HEK293 (cell line): ENCODE measurements at regions not wholly inside any gene's neighbourhood (a gene's known extent, or its start where the extent isn't known, plus 50 kb on each side); places are given as distances from the start of the nearest gene placed in this dataset.
"Not testable (repeated sequence)": the region's sequence is repeated elsewhere in the genome, so short reads cannot be mapped to it uniquely, and the experiment has no call there.

ENCODE experiments used
- CTCF ChIA-PET: fragments of 350-600 bp; formaldehyde crosslinking; extraction: SDS; loops from one replicate; lab custom pipeline; 2021; ENCODE audit warnings: antibody characterized with exemption; lab: Yijun Ruan, JAX
- POLR2A ChIA-PET: fragments of 300-600 bp; formaldehyde crosslinking; extraction: SDS; loops from one replicate; lab custom pipeline; 2020; ENCODE audit warnings: antibody characterized with exemption, inconsistent platforms; lab: Yijun Ruan, JAX
- H3K27ac ChIP-seq: fragments of 200-500 bp; sonication (Bioruptor generic); 2 replicates; pipeline ENCODE4 v1.5.1; 2014; ENCODE audit warnings: low read depth, low read length, control low read depth, inconsistent platforms; ENCODE audit errors: extremely low read depth
- H3K36me3 ChIP-seq, 2 experiments: fragments of 200-500 bp in 1 of 2; sonication (Bioruptor generic) in 1 of 2; 1 replicate in 1 of 2; 2 replicates in 1 of 2; pipeline ENCODE4 v1.5.1; 2014 to 2017; ENCODE audit warnings: inconsistent platforms in 2 of 2, low read length in 2 of 2; ENCODE audit not compliant: control insufficient read depth in 2 of 2, insufficient read depth in 1 of 2
- H3K4me1 ChIP-seq: fragments of 200-500 bp; sonication (Bioruptor generic); 2 replicates; pipeline ENCODE4 v1.5.1; 2014; ENCODE audit warnings: mild to moderate bottlenecking, low read length, inconsistent platforms; ENCODE audit not compliant: control insufficient read depth, insufficient read depth
- H3K4me3 ChIP-seq: 2 replicates; pipeline ENCODE4 v1.5.1; 2011; ENCODE audit warnings: low read depth, mild to moderate bottlenecking, control low read depth, low read length, moderate library complexity
- H3K9me3 ChIP-seq: fragments of 200-500 bp; sonication (Bioruptor generic); 2 replicates; pipeline ENCODE4 v1.5.1; 2014; ENCODE audit warnings: low read depth, low read length, inconsistent platforms; ENCODE audit not compliant: control insufficient read depth, insufficient read depth
- KLF1 ChIP-seq: fragments of 450-650 bp; formaldehyde crosslinking; IDR thresholded peaks from 2 replicates; pipeline ENCODE4 v1.5.1; 2016; ENCODE audit warnings: missing biosample characterization, missing genetic modification characterization
- MEIS1 ChIP-seq: sonication (generic); formaldehyde crosslinking; IDR thresholded peaks from 2 replicates; pipeline ENCODE4 v1.8.1; 2022; ENCODE audit warnings: missing genetic modification reagents, mild to moderate bottlenecking, borderline replicate concordance
- REPIN1 ChIP-seq: fragments of 450-650 bp; formaldehyde crosslinking; IDR thresholded peaks from 2 replicates; pipeline ENCODE4 v1.5.1; 2017; ENCODE audit warnings: missing biosample characterization, missing genetic modification characterization, low read depth
- ZBTB48 ChIP-seq: fragments of 450-650 bp; formaldehyde crosslinking; IDR thresholded peaks from 2 replicates; pipeline ENCODE4 v1.5.1; 2016; ENCODE audit warnings: missing biosample characterization, missing genetic modification characterization
- ZNF248 ChIP-seq: fragments of 450-650 bp; formaldehyde crosslinking; IDR thresholded peaks from 2 replicates; pipeline ENCODE4 v1.5.1; 2017; ENCODE audit warnings: missing biosample characterization, missing genetic modification characterization
- ZNF521 ChIP-seq: fragments of 450-650 bp; formaldehyde crosslinking; IDR thresholded peaks from 2 replicates; pipeline ENCODE4 v1.5.1; 2017; ENCODE audit warnings: missing biosample characterization, mild to moderate bottlenecking, missing genetic modification characterization
- ZNF747 ChIP-seq: fragments of 450-650 bp; formaldehyde crosslinking; IDR thresholded peaks from 2 replicates; pipeline ENCODE4 v1.5.1; 2016; ENCODE audit warnings: missing biosample characterization, missing genetic modification characterization
- ZNF830 ChIP-seq: fragments of 450-650 bp; IDR thresholded peaks from 2 replicates; pipeline ENCODE4 v1.5.0; 2018; ENCODE audit warnings: missing biosample characterization, missing genetic modification characterization, low read depth, mild to moderate bottlenecking, moderate library complexity
- ZXDB ChIP-seq: fragments of 450-650 bp; formaldehyde crosslinking; IDR thresholded peaks from 2 replicates; pipeline ENCODE4 v1.5.1; 2016; ENCODE audit warnings: missing biosample characterization, missing genetic modification characterization
- TF ChIP-seq, protein P1 (sequence below): fragments of 450-650 bp; formaldehyde crosslinking; IDR thresholded peaks from 2 replicates; pipeline ENCODE4 v1.5.0; 2017; ENCODE audit warnings: missing biosample characterization, missing genetic modification characterization, borderline replicate concordance
- TF ChIP-seq, protein P2 (sequence below): fragments of 450-650 bp; formaldehyde crosslinking; IDR thresholded peaks from 2 replicates; pipeline ENCODE4 v1.5.1; 2016; ENCODE audit warnings: missing biosample characterization, missing genetic modification characterization, borderline replicate concordance
- TF ChIP-seq, protein P3 (sequence below): fragments of 450-650 bp; formaldehyde crosslinking; IDR thresholded peaks from 2 replicates; pipeline ENCODE4 v1.5.1; 2016; ENCODE audit warnings: missing biosample characterization, missing genetic modification characterization
- TF ChIP-seq, protein P4 (sequence below): fragments of 450-650 bp; formaldehyde crosslinking; IDR thresholded peaks from 2 replicates; pipeline ENCODE4 v1.5.1; 2017; ENCODE audit warnings: missing biosample characterization, missing genetic modification characterization
- TF ChIP-seq, protein P5 (sequence below): fragments of 450-650 bp; formaldehyde crosslinking; IDR thresholded peaks from 2 replicates; pipeline ENCODE4 v1.5.1; 2016; ENCODE audit warnings: missing biosample characterization, missing genetic modification characterization
- TF ChIP-seq, protein P6 (sequence below): fragments of 450-650 bp; formaldehyde crosslinking; IDR thresholded peaks from 2 replicates; pipeline ENCODE4 v1.5.1; 2016; ENCODE audit warnings: missing biosample characterization, missing genetic modification characterization

DNA sequence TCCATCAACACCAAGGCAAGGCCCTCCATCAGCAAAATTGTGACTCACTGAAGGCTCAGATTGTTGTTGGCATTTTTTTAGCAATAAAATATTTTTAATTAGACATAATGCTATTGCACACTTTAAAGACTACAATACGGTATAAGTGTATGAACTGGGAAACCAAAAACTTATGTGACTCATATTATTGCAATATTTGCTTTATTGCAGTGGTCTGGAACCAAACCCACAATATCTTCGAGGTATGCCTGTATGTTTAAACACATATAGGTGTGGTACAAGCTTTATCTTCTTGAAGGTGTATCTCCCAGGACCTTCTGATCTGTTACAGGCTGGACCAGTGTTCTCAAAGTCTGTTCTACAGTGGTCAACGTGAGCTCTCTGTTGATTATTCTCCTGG lies 142.3 kb upstream of the FNDC3A start (continued):
- TF ChIP-seq, protein P1, sequence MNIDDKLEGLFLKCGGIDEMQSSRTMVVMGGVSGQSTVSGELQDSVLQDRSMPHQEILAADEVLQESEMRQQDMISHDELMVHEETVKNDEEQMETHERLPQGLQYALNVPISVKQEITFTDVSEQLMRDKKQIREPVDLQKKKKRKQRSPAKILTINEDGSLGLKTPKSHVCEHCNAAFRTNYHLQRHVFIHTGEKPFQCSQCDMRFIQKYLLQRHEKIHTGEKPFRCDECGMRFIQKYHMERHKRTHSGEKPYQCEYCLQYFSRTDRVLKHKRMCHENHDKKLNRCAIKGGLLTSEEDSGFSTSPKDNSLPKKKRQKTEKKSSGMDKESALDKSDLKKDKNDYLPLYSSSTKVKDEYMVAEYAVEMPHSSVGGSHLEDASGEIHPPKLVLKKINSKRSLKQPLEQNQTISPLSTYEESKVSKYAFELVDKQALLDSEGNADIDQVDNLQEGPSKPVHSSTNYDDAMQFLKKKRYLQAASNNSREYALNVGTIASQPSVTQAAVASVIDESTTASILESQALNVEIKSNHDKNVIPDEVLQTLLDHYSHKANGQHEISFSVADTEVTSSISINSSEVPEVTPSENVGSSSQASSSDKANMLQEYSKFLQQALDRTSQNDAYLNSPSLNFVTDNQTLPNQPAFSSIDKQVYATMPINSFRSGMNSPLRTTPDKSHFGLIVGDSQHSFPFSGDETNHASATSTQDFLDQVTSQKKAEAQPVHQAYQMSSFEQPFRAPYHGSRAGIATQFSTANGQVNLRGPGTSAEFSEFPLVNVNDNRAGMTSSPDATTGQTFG (tag by site-specific recombination) = no peak
- no peak for TF ChIP-seq ZNF747
- TF ChIP-seq, protein P2, sequence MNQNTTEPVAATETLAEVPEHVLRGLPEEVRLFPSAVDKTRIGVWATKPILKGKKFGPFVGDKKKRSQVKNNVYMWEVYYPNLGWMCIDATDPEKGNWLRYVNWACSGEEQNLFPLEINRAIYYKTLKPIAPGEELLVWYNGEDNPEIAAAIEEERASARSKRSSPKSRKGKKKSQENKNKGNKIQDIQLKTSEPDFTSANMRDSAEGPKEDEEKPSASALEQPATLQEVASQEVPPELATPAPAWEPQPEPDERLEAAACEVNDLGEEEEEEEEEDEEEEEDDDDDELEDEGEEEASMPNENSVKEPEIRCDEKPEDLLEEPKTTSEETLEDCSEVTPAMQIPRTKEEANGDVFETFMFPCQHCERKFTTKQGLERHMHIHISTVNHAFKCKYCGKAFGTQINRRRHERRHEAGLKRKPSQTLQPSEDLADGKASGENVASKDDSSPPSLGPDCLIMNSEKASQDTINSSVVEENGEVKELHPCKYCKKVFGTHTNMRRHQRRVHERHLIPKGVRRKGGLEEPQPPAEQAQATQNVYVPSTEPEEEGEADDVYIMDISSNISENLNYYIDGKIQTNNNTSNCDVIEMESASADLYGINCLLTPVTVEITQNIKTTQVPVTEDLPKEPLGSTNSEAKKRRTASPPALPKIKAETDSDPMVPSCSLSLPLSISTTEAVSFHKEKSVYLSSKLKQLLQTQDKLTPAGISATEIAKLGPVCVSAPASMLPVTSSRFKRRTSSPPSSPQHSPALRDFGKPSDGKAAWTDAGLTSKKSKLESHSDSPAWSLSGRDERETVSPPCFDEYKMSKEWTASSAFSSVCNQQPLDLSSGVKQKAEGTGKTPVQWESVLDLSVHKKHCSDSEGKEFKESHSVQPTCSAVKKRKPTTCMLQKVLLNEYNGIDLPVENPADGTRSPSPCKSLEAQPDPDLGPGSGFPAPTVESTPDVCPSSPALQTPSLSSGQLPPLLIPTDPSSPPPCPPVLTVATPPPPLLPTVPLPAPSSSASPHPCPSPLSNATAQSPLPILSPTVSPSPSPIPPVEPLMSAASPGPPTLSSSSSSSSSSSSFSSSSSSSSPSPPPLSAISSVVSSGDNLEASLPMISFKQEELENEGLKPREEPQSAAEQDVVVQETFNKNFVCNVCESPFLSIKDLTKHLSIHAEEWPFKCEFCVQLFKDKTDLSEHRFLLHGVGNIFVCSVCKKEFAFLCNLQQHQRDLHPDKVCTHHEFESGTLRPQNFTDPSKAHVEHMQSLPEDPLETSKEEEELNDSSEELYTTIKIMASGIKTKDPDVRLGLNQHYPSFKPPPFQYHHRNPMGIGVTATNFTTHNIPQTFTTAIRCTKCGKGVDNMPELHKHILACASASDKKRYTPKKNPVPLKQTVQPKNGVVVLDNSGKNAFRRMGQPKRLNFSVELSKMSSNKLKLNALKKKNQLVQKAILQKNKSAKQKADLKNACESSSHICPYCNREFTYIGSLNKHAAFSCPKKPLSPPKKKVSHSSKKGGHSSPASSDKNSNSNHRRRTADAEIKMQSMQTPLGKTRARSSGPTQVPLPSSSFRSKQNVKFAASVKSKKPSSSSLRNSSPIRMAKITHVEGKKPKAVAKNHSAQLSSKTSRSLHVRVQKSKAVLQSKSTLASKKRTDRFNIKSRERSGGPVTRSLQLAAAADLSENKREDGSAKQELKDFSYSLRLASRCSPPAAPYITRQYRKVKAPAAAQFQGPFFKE = no peak
- TF ChIP-seq, protein P3, sequence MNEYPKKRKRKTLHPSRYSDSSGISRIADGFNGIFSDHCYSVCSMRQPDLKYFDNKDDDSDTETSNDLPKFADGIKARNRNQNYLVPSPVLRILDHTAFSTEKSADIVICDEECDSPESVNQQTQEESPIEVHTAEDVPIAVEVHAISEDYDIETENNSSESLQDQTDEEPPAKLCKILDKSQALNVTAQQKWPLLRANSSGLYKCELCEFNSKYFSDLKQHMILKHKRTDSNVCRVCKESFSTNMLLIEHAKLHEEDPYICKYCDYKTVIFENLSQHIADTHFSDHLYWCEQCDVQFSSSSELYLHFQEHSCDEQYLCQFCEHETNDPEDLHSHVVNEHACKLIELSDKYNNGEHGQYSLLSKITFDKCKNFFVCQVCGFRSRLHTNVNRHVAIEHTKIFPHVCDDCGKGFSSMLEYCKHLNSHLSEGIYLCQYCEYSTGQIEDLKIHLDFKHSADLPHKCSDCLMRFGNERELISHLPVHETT (tag by site-specific recombination) = no peak

DNA sequence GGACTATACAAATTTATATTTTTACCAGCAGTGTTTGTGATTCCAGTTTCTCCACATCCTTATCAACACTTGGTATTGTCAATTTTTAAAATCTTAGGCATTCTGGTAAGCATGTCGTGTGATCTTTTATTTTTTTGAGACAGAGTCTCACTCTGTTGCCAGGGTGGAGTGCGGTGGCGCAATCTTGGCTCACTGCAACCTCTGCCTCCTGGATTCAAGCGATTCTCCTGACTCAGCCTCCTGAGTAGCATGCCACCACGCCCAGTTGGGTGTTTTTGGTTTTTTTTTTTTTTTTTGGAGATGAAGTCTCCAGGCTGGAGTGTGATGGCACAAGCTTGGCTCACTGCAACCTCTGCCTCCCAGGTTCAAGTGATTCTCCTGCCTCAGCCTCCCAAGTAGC lies 140.4 kb upstream of the FNDC3A start:
- H3K9me3 ChIP-seq, CTCF ChIA-PET: not testable (repeated sequence)

DNA sequence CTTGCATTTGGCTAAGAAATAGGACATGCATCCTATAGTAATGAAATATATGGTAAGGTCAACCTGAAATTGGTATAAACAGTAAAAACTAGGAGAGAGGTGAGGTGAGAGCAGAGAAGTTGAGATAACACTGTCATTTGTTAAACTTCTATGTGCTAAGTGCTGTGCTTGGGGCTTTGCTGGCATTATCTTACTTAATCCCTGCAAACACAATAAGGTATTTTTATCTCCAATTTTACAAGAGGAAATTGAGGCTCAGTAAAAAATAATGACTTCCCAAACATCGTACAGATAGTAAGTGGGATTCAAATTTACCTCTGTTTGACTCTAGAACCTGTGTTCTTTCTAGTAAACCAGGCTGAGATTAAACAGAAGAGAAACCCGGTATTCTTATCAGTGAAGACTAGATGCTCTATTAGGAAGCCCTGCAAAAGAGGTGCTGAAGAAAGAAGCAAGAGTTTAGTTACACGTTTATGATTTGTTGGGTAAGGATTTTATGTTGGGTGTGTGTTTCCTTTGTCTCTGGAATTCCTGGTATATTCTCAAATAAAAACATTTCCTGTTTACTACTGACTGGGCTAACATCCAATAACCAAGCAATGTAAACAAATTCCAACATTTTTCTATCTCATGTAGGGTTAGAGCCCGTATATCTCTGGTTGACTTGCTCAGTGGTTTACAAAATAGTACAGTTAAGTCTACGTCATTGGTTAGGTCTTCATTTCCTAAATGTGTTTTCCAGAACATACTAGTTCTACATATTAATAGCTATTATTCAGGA lies 137.3 kb upstream of the FNDC3A start:
- no peak overlapping the region for H3K4me3 ChIP-seq
- H3K36me3 ChIP-seq = no peaks in the 10 kb centered on the region
- H3K27ac ChIP-seq = no peak overlapping the region
- POLR2A ChIA-PET = no interaction called here
- H3K9me3 ChIP-seq = no peaks in the 10 kb centered on the region
- CTCF ChIA-PET = no interaction called here
- peaks cover 6% of the 10 kb centered on the region for H3K4me1 ChIP-seq
- TF ChIP-seq, protein P4, sequence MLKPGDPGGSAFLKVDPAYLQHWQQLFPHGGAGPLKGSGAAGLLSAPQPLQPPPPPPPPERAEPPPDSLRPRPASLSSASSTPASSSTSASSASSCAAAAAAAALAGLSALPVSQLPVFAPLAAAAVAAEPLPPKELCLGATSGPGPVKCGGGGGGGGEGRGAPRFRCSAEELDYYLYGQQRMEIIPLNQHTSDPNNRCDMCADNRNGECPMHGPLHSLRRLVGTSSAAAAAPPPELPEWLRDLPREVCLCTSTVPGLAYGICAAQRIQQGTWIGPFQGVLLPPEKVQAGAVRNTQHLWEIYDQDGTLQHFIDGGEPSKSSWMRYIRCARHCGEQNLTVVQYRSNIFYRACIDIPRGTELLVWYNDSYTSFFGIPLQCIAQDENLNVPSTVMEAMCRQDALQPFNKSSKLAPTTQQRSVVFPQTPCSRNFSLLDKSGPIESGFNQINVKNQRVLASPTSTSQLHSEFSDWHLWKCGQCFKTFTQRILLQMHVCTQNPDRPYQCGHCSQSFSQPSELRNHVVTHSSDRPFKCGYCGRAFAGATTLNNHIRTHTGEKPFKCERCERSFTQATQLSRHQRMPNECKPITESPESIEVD (tag by site-specific recombination) = peak; percentile 31; the same call in 1 of the 2 replicates
- no peak for TF ChIP-seq ZNF747
- TF ChIP-seq ZXDB = peak; percentile 62; the same call in 1 of the 2 replicates
- TF ChIP-seq ZNF521 (tag by site-specific recombination) = no peak
- no peak for TF ChIP-seq REPIN1
- no peak for TF ChIP-seq ZBTB48 (tag by site-specific recombination)
- TF ChIP-seq KLF1 (tag by site-specific recombination) = no peak
- no peak for TF ChIP-seq ZNF248 (tag by site-specific recombination)
- no peak for TF ChIP-seq ZNF830 (tag by site-specific recombination)
- TF ChIP-seq, protein P5, sequence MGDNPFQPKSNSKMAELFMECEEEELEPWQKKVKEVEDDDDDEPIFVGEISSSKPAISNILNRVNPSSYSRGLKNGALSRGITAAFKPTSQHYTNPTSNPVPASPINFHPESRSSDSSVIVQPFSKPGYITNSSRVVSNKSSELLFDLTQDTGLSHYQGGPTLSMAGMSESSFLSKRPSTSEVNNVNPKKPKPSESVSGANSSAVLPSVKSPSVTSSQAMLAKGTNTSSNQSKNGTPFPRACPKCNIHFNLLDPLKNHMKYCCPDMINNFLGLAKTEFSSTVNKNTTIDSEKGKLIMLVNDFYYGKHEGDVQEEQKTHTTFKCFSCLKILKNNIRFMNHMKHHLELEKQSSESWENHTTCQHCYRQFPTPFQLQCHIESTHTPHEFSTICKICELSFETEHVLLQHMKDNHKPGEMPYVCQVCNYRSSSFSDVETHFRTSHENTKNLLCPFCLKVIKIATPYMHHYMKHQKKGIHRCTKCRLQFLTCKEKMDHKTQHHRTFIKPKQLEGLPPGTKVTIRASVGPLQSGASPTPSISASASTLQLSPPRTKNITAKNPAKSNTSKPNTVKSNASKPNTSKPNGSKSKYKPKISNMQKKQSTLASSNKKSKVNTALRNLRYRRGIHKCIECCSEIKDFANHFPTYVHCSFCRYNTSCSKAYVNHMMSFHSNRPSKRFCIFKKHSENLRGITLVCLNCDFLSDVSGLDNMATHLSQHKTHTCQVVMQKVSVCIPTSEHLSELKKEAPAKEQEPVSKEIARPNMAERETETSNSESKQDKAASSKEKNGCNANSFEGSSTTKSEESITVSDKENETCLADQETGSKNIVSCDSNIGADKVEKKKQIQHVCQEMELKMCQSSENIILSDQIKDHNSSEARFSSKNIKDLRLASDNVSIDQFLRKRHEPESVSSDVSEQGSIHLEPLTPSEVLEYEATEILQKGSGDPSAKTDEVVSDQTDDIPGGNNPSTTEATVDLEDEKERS = no peak
- no peak for TF ChIP-seq MEIS1
- TF ChIP-seq, protein P6, sequence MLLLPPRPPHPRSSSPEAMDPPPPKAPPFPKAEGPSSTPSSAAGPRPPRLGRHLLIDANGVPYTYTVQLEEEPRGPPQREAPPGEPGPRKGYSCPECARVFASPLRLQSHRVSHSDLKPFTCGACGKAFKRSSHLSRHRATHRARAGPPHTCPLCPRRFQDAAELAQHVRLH = 0 out of 2 replicates have a peak, but pooled peaks have one; percentile 22

More for the DNA sequence above, 140.4 kb upstream of the FNDC3A start:
- H3K36me3 ChIP-seq, H3K4me3 ChIP-seq, POLR2A ChIA-PET, H3K4me1 ChIP-seq, H3K27ac ChIP-seq: not testable (repeated sequence)
